ENCODE measurements at regions not wholly inside any gene's neighbourhood (a gene's known extent, or its start where the extent isn't known, plus 50 kb on each side); places are given as distances from the start of the nearest gene placed in this dataset.
"Not testable (repeated sequence)": the region's sequence is repeated elsewhere in the genome, so short reads cannot be mapped to it uniquely, and the experiment has no call there.

DNA sequence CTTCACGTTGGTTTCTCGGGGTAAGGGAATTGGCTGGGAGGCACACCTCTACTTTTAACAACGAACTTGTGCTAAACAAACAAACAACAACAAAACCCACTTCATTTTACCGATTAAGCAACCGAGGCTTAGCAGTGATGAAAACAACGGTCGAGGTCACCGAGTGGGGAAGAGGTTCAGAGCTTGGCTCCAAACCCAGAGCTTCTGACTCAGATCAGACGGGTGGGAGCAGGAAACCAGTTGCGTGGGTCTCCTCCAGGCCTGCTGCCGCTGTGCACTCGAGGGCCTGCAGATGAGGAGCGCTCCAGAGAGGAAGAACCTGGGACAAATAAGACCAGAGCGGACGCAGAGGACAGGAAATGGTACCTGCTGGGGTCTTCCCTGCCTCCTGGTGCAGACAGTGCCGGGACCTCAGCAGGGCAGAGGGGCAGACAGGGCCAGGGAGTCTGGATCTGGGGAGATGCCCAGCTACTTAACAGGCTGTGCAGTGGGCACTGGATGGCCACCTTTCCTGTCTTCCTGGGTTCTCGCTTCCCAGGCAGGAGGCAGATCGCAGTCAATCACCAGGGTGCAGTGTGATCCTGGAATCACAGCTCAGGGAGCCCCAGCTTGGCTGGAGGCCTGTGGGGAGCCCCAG, 99.0 kb upstream of the MEF2A start:
- H3K36me3 ChIP-seq: no peaks in the 10 kb centered on the region
- no peak for DNase-seq (ENCODE audit: low spot score in 2 of 2)
- H3K27ac ChIP-seq: no peak overlapping the region
- no peaks in the 10 kb centered on the region for H3K4me1 ChIP-seq
- TF ChIP-seq, protein P1, sequence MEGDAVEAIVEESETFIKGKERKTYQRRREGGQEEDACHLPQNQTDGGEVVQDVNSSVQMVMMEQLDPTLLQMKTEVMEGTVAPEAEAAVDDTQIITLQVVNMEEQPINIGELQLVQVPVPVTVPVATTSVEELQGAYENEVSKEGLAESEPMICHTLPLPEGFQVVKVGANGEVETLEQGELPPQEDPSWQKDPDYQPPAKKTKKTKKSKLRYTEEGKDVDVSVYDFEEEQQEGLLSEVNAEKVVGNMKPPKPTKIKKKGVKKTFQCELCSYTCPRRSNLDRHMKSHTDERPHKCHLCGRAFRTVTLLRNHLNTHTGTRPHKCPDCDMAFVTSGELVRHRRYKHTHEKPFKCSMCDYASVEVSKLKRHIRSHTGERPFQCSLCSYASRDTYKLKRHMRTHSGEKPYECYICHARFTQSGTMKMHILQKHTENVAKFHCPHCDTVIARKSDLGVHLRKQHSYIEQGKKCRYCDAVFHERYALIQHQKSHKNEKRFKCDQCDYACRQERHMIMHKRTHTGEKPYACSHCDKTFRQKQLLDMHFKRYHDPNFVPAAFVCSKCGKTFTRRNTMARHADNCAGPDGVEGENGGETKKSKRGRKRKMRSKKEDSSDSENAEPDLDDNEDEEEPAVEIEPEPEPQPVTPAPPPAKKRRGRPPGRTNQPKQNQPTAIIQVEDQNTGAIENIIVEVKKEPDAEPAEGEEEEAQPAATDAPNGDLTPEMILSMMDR (IDR thresholded peaks at IDR 0.05): no peak
- no peak overlapping the region for H3K4me3 ChIP-seq
- H3K27me3 ChIP-seq: no peaks in the 10 kb centered on the region
- intact Hi-C loops (cut with DNase I): no loop called here
- H3K9me3 ChIP-seq: peaks cover 0 to 31% of the 10 kb centered on the region in 2 donors

DNA sequence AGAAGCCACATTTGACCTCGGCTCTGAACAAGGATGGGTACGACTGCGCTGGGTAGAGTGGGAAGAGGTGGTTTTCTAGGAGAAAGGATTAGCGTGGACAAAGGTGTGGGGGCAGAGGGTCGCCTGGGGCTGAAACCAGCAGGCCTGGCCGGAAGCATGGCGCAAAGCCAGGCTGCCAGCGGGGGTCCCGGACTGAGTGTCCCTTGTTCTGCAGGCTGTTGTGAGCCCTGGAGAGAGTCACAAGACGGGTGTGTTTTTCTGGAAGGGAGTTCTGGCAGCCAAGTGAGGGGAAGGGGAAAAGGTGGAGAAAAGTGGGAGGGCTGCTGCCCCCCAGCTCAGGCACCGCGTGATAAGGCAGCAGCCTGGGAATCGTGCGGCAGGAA, 98.5 kb upstream of the MEF2A start:
- DNase-seq (ENCODE audit: low spot score in 2 of 2): no peak
- TF ChIP-seq, protein P1 (IDR thresholded peaks at IDR 0.05): no peak
- intact Hi-C loops (cut with DNase I): no loop called here

DNA sequence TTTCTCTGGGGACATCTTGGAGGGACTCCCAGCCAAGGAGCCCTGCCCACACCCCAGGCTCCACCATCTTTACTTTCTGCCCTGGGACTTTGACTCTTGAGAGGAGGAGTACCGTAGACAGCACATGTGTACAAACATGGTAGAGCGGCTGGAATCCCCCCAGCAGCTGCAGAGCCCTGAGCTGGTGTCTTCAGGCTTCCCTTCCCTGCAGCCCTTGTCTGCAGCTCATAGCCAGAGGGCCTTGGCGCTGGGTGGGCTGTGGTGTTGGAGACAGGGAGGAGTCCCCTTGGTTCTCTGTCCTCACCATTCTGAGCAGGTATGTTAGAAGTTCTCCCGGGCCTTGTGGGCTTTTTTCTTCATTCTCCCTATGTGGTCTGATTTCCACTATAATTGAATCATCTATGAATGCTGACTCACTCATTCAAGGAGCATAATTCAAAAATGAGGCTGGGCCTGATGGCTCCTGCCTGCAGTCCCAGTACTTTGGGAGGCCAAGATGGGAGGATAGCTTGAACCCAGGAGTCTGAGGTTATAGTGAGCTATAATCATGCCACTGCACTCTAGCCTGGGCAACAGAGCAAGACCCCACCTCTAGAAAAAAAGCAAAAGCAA, 97.8 kb upstream of the MEF2A start:
- no peak for DNase-seq (ENCODE audit: low spot score in 2 of 2)
- Histone ChIP-seq H3K36me3 (no peaks in the 10 kb centered on the region), H3K4me3 (no peak overlapping the region), H3K27ac (no peak overlapping the region), H3K4me1 (no peaks in the 10 kb centered on the region), H3K27me3 (no peaks in the 10 kb centered on the region), H3K9me3 (peaks cover 0 to 22% of the 10 kb centered on the region in 2 donors)
- intact Hi-C loops (cut with DNase I): no loop called here
- TF ChIP-seq, protein P1 (IDR thresholded peaks at IDR 0.05): no peak

More for the DNA sequence above, 98.5 kb upstream of the MEF2A start:
- no peaks in the 10 kb centered on the region for H3K36me3 ChIP-seq
- peaks cover 0 to 26% of the 10 kb centered on the region in 2 donors for H3K9me3 ChIP-seq
- H3K27me3 ChIP-seq: no peaks in the 10 kb centered on the region
- H3K4me1 ChIP-seq: no peaks in the 10 kb centered on the region
- H3K27ac ChIP-seq: no peak overlapping the region
- H3K4me3 ChIP-seq: no peak overlapping the region

DNA sequence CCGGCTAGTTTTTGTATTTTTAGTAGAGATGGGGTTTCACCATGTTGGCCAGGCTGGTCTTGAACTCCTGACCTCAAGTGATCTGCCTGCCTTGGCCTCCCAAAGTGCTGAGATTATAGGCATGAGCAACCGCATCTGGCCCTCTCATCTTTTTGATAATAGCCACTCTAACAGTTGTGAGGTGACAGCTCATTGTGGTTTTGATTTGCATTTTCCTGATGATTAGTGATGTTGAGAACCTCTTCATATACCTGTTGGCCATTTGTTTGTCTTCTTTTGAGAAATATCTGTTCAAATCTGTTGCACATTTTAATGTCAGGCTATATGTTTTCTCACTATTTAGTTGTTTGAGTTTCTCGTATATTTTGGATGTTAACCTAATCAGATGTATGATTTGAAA, 95.6 kb upstream of the MEF2A start:
- H3K27ac ChIP-seq; H3K4me3 ChIP-seq; H3K9me3 ChIP-seq; DNase-seq (ENCODE audit: low spot score in 2 of 2); intact Hi-C loops (cut with DNase I); H3K36me3 ChIP-seq; H3K4me1 ChIP-seq; H3K27me3 ChIP-seq: not testable (repeated sequence)

DNA sequence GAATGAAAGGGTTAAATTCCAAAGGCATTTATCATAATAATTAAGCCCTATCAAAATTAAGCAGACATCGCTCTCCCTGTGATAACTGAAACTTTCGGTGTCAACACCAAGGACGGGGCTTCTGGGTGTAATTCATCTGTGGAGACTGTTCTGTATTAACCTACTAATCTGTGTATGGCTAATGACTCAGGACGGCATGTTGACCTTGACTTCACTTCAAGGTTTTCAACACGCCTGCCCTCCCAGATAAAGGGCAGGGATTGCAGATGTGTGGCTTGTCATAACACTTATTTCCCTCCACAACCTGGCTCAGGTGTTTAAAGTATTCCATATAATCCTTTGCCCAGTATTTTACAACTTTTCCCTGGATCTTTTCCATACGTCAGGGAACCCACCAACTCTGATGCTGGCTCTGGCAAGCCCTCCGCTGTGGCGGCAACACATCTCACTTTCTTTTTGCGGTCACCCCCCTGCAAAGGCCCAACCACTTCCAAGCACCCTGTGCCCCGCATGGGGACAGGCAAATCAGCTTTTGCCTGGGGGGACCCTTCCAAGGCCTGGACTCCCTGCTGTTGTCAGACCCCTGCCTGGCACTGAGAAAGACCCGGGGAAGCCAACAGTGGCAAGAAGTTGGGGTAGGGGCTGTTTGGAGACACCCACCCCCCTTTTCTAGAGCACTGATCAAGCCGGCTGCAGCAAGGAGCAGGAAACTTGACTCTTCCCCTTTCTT, 93.2 kb upstream of the MEF2A start:
- intact Hi-C loops (cut with DNase I): no loop called here
- TF ChIP-seq, protein P1 (IDR thresholded peaks at IDR 0.05): no peak
- Histone ChIP-seq H3K9me3 (no peaks in the 10 kb centered on the region), H3K27ac (no peak overlapping the region), H3K36me3 (no peaks in the 10 kb centered on the region), H3K27me3 (no peaks in the 10 kb centered on the region), H3K4me1 (peaks cover 13 to 22% of the 10 kb centered on the region in 2 donors), H3K4me3 (no peak overlapping the region)
- no peak for DNase-seq (ENCODE audit: low spot score in 2 of 2)

Data from ascending aorta (tissue), 2 donors.